GM21723 (cell line): ENCODE measurements at regions not wholly inside any gene's neighbourhood (a gene's known extent, or its start where the extent isn't known, plus 50 kb on each side); places are given as distances from the start of the nearest gene placed in this dataset.
"Not testable (repeated sequence)": the region's sequence is repeated elsewhere in the genome, so short reads cannot be mapped to it uniquely, and the experiment has no call there.

Experiments
- ATAC-seq: cut with Tn5 transposase; IDR thresholded peaks from one replicate; pipeline ENCODE4 v1.9.1; 2021; ENCODE audit warnings: mild to moderate bottlenecking, moderate library complexity; ENCODE audit not compliant: unreplicated experiment

- ATAC-seq = no peak
Observed at GRCh38 chr1:88302843-88303486, 381.1 kb upstream of the PKN2 start.

- no peak for ATAC-seq
Observed at GRCh38 chr1:88311265-88311664, 372.8 kb upstream of the PKN2 start.

- ATAC-seq = no peak
Observed at GRCh38 chr1:88311907-88312306, 372.2 kb upstream of the PKN2 start.

- ATAC-seq = no peak
Observed at GRCh38 chr1:88317396-88317795, 366.7 kb upstream of the PKN2 start.

GRCh38 chr1:88318740-88319139, 365.3 kb upstream of the PKN2 start:
- ATAC-seq = no peak

- no peak for ATAC-seq
Observed at GRCh38 chr1:88320291-88320690, 363.8 kb upstream of the PKN2 start.

GRCh38 chr1:88321706-88322105, 362.4 kb upstream of the PKN2 start:
- no peak for ATAC-seq

GRCh38 chr1:88324899-88325298, 359.2 kb upstream of the PKN2 start:
- no peak for ATAC-seq

GRCh38 chr1:88327391-88328267, 356.4 kb upstream of the PKN2 start:
- ATAC-seq = no peak

GRCh38 chr1:88330201-88330600, 353.9 kb upstream of the PKN2 start:
- no peak for ATAC-seq

GRCh38 chr1:88333086-88333695, 350.9 kb upstream of the PKN2 start:
- no peak for ATAC-seq

GRCh38 chr1:88341447-88341846, 342.6 kb upstream of the PKN2 start:
- ATAC-seq = no peak

- ATAC-seq = not testable (repeated sequence)
Observed at GRCh38 chr1:88342081-88342480, 342.0 kb upstream of the PKN2 start.

GRCh38 chr1:88350648-88351047, 333.4 kb upstream of the PKN2 start:
- no peak for ATAC-seq

- ATAC-seq = no peak
Observed at GRCh38 chr1:88351960-88352359, 332.1 kb upstream of the PKN2 start.

- no peak for ATAC-seq
Observed at GRCh38 chr1:88354256-88354655, 329.8 kb upstream of the PKN2 start.

GRCh38 chr1:88357729-88358128, 326.3 kb upstream of the PKN2 start:
- no peak for ATAC-seq

GRCh38 chr1:88371436-88372023, 312.5 kb upstream of the PKN2 start:
- no peak for ATAC-seq

GRCh38 chr1:88375977-88376376, 308.1 kb upstream of the PKN2 start:
- no peak for ATAC-seq

GRCh38 chr1:88376421-88376820, 307.7 kb upstream of the PKN2 start:
- ATAC-seq = no peak

GRCh38 chr1:88378560-88378959, 305.5 kb upstream of the PKN2 start:
- ATAC-seq = no peak

- ATAC-seq = no peak
Observed at GRCh38 chr1:88394958-88395357, 289.1 kb upstream of the PKN2 start.
